Myocyte (in vitro differentiated cells): ENCODE measurements at regions not wholly inside any gene's neighbourhood (a gene's known extent, or its start where the extent isn't known, plus 50 kb on each side); places are given as distances from the start of the nearest gene placed in this dataset.

Experiments used
- DNase-seq: peaks from one replicate; pipeline ENCODE4 v3.0.0-alpha.2; 2012; ENCODE audit warnings: low read depth

DNA sequence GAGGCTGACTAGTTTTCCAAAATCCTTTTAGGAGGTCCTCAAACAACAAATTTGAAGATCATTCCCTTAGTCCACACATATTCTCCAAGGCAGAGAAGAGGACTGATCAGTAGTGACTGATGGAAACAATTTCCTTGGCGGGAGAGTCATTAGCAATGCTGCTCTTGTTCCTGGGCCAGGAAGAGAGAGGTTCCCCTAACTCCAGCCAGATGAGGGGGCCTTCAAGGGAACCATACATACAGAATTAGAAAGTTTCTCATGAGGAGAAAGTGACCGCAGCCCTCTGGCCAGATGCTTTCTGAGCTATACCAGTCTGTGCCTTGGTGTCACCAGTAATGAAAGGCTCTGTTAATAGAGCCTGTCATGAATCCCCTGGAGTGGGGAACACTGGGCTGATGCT lies 539.4 kb downstream of the BNC2 start:
- DNase-seq, result no peak

DNA sequence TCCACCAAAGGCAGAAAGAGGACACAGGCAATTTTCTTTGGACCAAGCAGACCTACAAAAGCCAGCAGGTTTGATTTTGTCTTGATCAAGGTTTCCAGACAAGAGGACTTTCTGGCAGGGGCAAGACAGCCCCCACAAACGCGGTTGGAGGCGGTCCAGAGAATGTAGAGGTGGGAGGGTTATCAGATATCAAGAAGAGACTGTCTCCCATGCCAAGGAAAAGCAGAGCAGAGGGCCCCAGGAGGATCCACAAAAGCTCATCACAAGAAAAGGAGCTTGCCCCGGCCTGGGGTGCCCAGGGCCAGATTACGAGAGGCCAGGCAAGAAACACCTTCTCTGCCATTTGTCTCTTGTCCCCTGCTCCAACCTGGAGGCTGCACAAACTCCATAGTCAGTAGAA lies 538.9 kb downstream of the BNC2 start:
- no peak for DNase-seq

DNA sequence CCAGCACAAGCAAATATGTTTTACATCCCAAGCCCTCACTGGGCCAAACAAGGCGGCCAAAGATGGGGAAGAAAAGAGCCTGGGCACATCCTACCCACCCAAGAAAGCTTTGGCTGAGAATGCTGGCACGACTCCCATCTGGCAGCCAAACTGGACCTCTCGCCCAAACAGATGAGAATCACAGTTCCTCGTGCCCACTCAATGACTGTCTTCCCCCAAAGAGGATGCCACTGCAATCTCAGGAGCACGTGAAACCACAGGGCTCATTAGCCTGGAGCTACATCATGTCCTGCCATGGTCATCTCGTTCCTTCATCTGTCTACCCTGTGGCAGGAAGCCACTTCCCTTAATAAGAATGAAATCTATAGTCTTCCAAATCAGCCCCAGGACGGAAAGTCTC lies 536.8 kb downstream of the BNC2 start:
- DNase-seq, result no peak

DNA sequence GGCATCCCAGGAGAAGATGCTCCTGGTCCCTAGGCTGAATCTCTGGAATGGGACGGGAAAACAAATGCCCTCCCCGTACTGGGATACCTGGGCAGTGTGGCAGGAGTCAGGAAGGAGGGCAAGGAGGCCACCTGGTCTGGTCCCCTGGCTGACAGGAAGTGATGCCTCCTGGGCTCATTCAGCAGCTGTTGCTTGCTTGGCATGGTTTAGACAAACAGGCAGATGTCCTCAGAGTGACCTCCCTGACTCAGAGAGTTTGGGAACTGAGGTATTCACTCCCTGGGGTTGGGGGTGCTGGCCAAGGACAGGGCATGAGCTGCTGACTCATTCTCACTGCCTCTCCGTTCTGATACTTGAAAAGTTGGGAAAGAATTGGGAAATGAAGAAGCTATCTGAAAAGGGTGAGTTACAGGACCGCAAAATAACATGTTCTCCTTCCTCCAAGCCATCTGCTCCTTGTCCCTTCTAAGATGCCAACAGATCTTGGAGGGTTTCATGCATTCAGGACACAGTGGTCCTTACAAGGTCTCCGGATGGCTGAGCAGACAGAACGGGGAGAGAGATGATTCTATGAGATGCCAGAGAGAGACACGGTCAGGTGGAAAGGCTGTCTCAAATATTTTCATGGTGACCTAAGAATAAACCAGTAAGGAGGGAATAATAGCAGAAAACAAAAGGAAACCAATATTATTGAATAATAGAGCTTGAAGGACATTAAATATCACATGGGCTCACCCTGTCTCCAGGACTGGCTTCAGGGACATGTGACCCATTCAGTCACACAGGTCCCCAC lies 534.5 kb downstream of the BNC2 start:
- DNase-seq, result peak; percentile 98

DNA sequence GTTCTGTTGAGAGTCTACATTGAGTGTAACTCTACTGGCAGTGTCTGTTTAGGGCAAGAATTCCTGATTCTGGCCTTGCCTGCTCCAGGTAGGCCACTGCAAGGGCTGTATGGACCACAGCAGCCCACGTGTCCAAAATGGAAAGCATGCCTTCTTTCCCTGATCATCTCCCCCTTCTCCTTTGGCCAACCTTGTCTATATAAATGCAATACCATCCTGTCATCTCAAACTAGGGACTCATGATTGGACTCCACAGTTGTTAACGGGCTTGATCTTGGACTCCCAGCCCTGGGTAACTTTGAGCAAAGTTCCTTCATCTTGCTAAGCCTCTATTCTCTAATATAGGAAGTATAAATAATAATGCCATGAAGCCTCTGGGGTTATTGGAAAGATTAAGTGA lies 533.6 kb downstream of the BNC2 start:
- DNase-seq, result no peak

DNA sequence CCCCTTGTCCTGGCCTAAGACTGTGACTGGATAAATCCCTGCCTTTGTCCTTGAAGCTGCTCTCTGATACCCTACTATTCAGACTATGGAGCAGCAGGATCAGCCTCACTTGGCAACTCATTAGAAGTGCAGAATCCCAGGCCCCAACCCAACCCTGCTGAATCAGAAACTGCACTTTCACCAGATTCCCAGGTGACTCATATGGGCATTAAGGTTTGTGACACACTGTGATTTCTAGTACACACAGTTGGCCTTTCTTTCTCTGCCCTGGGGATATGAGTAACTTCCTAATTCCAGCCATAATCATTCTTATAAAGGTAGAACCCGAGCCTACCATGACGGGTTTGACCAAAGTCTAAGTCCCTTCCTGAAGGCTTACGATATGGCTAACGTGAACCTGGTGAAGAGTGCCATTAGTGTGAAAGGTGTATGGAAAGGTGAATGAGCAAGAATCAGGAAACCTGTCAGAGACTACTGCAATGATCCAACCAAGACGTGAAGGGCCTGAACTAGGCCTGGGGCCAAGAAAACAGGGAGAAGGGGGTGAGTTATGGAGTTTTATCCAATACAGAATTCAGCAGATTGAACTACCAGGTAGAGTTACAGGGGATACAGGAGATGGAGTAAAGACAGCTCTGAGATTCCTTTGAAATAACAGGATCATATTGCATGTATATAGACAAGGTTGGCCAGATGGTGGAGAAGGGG lies 533.0 kb downstream of the BNC2 start:
- DNase-seq, result peak; percentile 70

DNA sequence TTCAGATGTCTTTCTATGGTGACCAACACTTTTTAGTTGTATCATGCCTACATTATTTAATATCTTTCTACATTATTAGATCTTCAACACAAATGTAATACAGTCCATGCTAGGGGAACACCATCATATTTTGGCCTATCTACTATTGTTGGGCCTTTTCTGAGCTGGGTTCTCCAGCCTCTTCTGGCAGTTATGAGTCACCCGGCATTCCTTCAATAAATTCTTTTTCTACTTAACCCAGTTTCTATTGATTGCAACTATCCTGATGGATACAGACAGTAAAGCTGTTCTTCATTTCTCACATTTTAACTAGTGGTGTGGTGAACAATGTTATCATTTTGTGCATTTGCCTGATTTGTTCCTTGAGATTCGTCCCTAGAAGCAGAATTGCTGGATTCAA lies 529.3 kb downstream of the BNC2 start:
- DNase-seq, result no peak

DNA sequence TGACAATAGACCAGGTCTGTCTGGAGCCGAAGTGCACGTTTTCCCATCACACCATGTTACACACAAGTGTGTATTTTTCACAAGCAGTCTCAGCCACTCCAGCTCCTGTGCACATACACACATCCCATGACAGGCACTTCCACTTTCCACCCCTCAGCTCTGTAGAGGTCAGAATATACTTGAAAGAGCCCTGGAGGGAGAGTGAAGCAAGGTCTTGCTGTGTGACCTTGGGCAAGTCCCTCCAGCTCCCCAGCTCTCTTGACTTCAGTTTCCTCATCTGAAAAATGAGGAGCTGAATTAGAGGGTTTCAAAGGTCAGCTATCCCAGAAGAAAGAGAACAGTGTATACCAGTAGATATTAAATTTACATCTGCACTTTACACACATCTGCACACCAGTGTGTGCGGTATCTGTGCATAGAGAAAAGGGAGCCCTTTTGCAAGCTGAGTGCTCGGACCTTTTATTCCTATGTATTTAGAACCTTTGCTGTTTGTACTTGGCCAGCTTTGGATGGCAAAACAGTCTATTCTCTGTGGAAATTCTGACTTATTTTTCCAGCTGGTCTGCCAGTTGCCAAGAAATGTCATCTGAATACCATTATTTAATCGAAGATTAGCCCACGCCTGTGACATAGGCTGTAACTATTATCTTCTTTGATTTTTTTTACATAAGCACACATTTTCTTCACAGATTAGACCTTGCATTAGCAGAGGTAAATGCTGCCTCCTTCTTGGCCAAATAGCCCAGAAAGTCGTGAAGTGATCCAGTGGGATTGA lies 528.0 kb downstream of the BNC2 start:
- no peak for DNase-seq

DNA sequence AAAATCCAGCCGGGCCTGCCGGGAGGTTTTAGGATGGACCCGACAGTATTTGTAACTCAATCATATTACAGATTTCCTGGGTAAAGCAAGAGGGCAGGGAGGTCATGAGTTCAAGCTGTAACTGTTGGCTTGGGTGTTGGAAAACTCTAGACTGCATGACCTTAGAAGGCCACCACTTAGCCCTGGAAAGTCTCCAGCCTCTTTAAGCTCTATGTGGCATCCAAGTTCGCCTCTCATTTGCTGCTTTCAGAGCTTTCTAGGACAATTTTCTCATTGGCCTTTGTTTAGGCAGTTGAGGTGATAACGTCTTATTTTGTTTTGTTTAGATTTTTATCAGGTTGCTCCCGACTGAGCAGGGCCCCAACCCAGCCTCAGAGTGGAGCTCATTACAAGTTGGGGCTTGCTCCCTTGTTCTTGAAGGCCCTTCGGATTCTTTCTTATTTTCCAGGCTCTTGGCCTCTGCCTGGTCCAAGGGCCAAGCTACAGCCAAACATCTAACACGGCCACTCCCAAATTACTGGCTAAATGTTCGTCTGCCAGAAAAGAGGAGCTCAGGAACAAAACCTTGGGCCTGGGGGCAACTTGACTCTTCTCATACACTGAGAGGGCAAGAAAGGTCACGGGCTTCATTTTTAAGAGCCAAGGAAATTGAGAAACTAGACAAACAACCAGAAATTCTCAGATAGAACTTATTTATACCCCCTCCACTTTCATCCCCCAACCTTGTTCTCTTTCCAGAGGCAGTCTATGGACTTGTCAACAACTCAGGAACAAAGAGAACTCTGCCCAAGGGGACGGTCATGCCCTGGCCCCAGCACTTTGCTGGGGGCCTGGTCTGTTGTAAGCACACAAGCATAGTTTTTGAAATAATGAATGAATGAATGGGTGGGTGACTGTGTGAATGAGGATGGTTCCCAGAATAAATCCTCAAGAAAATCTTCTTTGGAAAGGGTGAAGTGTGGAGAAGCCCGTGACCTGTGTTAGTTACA lies 526.9 kb downstream of the BNC2 start:
- DNase-seq, result no peak

DNA sequence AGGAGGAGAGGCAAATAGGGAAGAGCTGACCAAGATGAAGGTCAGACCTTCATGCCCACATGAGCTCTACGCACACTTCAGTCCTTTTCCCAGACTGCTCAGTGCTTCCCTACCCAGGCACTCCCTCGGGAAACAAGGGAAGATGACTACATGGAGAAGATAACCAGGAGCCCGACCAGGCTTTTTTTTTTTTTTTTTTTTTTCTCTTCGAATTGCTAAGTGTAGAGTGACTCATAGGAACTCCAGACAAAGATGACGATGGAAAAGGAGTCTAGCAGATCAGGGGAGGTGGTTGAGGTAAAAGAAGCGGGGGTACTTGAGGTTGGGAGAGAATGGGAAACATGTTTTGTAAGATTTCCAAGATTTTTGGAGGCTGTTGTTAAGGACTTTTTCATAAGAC lies 526.1 kb downstream of the BNC2 start:
- DNase-seq, result peak; percentile 53

DNA sequence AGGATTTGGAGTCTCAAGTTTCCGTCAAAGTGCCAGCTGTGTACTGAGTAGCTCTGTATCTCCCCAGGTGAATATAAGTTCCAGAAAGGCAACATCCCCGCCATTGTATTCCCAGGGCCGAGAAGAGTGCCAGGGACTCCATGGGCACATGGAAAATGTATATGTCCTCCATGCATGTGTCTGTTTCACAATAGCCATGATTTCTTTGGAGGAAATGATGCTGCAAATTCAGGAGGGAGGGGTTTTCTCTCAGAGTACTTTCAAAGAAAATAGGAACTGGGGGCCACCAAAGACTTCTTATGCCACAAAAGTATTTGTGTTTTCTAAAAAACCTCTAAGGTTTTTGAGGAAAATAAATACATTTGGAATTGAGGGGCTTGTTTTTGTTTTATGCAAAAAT lies 524.6 kb downstream of the BNC2 start:
- DNase-seq, result no peak

DNA sequence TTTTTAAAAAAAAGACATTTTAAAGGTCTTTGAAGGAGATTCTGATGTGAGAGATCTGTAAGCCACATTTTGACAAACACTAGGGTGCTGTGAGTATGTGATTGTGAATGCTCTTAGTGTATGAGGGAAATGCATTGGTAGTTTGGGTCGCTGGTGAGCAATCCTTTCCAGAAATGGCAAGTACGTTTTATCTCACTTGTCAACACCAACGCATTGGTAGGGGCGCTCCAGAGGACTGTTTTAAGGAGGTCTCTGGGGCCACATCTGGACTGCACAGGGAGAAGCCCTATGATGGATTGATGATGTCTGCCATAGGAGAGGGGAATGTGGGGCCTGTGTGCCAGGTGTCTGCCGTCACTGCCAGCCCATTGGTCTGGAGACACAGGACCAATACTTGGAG lies 522.6 kb downstream of the BNC2 start:
- DNase-seq, result no peak

DNA sequence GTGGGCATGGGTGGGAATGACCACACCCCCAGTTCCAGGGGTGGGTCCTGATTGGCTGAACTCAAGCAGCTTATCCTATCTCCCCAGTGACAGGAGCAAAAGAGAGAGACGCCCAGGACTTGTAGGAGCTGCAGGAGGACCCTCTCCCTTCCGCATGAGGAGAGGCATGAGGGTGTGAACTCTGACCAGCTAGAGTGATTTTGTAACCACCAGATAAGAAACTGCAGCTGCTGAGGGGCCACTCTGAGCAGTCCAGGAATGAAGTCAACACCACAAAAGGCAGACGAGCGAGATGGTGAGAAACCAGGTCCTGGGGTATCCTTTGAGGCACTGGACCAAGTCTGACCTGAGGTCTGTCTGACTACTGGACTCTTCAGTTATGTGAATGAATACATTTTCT lies 521.9 kb downstream of the BNC2 start:
- peak; percentile 46 for DNase-seq

DNA sequence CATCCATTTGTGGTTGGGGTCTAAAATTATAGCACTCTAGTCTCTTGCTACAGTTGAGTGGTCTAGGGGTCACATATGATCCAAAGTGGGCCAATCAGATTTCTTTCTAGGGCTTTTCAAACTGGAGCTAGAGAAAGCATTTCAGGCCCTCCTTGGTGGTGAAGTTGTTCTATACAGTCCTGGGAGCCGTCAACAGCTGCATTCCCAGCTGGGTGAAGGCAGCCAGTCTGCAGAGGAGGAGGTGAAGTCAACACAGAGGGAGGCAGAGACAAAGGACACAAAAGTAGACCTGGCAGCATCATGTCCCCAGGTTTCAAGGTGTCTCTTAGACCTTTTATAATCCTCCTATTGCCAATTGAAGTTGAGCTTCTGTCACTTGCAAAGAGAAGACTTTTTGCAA lies 518.2 kb downstream of the BNC2 start:
- no peak for DNase-seq

DNA sequence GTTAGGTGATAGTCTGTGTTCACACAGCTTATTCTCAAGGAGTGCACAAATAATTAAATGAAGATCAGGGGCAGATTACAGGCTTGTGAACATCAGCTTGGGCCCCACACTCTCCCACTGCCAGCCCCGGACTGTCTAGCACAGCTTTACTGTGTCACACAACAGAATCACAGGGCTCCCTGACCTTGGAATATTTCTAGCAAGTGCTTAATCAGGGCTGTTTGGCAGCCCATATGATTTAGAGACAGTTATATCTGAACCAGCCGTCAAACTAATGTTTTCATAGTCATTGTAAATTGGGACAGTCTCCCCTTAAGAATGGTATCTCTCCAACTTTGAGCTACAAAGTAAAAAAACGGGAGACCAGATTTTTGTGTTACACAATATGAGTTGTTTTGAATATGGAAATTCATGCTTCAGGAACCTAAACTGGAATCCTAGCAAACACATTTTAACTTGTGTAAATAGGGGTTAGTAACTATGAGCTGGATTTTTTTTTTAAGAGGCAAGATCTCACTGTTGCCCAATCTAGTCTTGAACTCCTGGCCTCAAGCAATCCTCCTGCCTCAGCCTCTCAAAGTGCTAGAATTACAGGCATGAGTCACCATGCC lies 517.6 kb downstream of the BNC2 start:
- DNase-seq, result no peak

DNA sequence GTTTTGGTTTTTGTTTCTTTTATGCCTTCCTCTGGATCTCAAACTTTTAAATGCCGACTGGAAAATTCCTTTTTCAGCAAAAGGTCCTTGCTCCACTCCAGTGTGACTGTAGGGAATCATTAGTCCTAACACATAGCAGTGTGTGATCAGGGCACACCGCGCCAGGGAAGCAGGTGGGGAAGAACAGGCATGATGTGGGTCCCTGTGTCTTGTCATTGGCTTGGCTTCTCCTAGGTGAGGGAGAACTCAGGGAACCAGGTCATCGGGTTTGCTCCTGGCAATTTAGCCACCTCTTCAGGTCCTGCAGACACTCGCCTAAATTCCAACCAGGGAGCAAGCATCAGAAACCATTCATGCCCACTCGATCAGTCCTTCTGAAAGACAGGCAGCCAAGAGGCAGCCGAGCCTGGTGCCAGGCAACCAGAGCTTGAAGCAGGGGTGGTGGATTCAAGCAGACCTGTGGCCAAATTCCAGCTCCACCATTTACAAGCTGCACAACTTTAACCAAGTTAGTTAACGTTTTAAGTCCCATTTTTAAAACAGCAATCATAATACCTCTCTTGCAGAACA lies 514.2 kb downstream of the BNC2 start:
- no peak for DNase-seq

DNA sequence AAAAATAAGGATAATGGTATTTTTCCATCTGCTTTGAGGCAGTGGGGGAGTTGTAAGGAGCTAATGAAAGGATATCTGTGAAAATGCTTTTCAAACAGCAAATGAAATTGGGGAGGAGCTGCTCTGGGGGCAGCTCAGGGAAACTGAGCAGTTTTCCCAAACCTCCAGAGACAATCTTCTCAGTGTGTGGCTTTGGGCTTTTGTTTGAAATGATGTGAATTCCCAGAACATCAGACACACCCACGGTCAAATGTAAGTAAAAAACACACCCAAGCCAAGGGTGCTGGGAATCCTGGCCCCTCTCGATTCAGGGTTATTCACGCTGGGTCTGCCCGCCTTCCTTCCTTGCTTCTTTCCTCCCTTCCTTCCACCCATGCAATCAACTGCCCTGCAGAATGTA lies 512.6 kb downstream of the BNC2 start:
- no peak for DNase-seq

DNA sequence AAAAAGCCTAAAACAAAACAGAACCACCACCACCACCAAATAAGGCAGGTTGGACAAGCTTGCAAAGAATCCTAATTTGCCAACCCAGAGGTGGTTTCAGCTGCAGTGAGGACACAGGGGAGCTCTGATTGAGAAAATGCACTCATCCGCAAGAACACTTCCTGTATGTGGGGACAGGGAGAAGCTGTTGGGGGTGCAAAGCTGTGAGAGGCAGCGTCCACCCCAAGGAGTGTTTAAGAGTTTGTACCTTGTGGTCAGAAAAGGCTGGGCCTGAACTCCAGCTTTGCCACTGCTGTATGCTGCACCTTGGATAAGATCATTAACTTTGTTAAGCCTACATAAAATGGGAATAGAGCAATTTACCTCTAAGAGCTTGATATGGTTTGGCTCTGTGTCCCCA lies 511.7 kb downstream of the BNC2 start:
- DNase-seq, result no peak
